Activated T-cell treated with anti-CD3 and anti-CD28 coated beads for 1 hour (primary cell): ENCODE measurements at regions not wholly inside any gene's neighbourhood (a gene's known extent, or its start where the extent isn't known, plus 50 kb on each side); places are given as distances from the start of the nearest gene placed in this dataset.
A peak's percentile ranks its signal among the peaks of the same experiment; 100 is the strongest.

Experiments
- DNase-seq: peaks from one replicate; pipeline ENCODE4 v3.0.0-alpha.2; 2020; ENCODE audit warnings: low read depth

GRCh38 chr20:60244373-60245146 lies 286.3 kb downstream of the CDH26 start:
- no peak for DNase-seq

GRCh38 chr20:60246751-60247150 lies 288.5 kb downstream of the CDH26 start:
- DNase-seq: no peak

GRCh38 chr20:60249436-60249835 lies 291.2 kb downstream of the CDH26 start:
- DNase-seq: no peak

GRCh38 chr20:60250251-60250650 lies 292.0 kb downstream of the CDH26 start:
- no peak for DNase-seq

GRCh38 chr20:60252866-60253265 lies 294.6 kb downstream of the CDH26 start:
- DNase-seq: no peak

- no peak for DNase-seq
These were observed 295.2 kb downstream of the CDH26 start for GRCh38 chr20:60253471-60253870.

GRCh38 chr20:60254901-60255411 lies 296.7 kb downstream of the CDH26 start:
- DNase-seq: no peak

- DNase-seq: no peak
These were observed 297.2 kb downstream of the CDH26 start for GRCh38 chr20:60255415-60255814.

- no peak for DNase-seq
These were observed 297.6 kb downstream of the CDH26 start for GRCh38 chr20:60255866-60256265.

- no peak for DNase-seq
These were observed 298.6 kb downstream of the CDH26 start for GRCh38 chr20:60256811-60257210.

GRCh38 chr20:60257671-60258070 lies 299.4 kb downstream of the CDH26 start:
- no peak for DNase-seq

GRCh38 chr20:60258255-60258863 lies 300.1 kb downstream of the CDH26 start:
- DNase-seq: no peak

GRCh38 chr20:60261333-60261732 lies 303.1 kb downstream of the CDH26 start:
- DNase-seq: no peak

GRCh38 chr20:60262967-60263603 lies 304.9 kb downstream of the CDH26 start:
- peak; percentile 54 for DNase-seq

- DNase-seq: no peak
These were observed 305.8 kb downstream of the CDH26 start for GRCh38 chr20:60263725-60264709.

- no peak for DNase-seq
These were observed 308.1 kb downstream of the CDH26 start for GRCh38 chr20:60266177-60266823.

GRCh38 chr20:60268491-60268890 lies 310.3 kb downstream of the CDH26 start:
- no peak for DNase-seq

GRCh38 chr20:60269573-60270162 lies 311.4 kb downstream of the CDH26 start:
- DNase-seq: no peak

- DNase-seq: no peak
These were observed 312.1 kb downstream of the CDH26 start for GRCh38 chr20:60270341-60270740.

- DNase-seq: no peak
These were observed 313.4 kb downstream of the CDH26 start for GRCh38 chr20:60271597-60271996.

GRCh38 chr20:60272790-60273189 lies 314.6 kb downstream of the CDH26 start:
- DNase-seq: no peak
